GM18907 (cell line): ENCODE measurements at regions not wholly inside any gene's neighbourhood (a gene's known extent, or its start where the extent isn't known, plus 50 kb on each side); places are given as distances from the start of the nearest gene placed in this dataset.
"Not testable (repeated sequence)": the region's sequence is repeated elsewhere in the genome, so short reads cannot be mapped to it uniquely, and the experiment has no call there.

ENCODE experiments used
- ATAC-seq: cut with Tn5 transposase; IDR thresholded peaks from one replicate; pipeline ENCODE4 v1.9.1; 2021; ENCODE audit warnings: mild to moderate bottlenecking, moderate library complexity; ENCODE audit not compliant: unreplicated experiment

GRCh38 chr10:50997461-50997860 lies 76.8 kb upstream of the PRKG1 start:
- no peak for ATAC-seq

GRCh38 chr10:50999163-50999562 lies 75.1 kb upstream of the PRKG1 start:
- ATAC-seq: no peak

GRCh38 chr10:51000164-51000563 lies 74.1 kb upstream of the PRKG1 start:
- no peak for ATAC-seq

GRCh38 chr10:51000976-51001375 lies 73.3 kb upstream of the PRKG1 start:
- ATAC-seq: no peak

- ATAC-seq: peak; percentile 53
Observed at GRCh38 chr10:51001587-51001986, 72.7 kb upstream of the PRKG1 start.

- no peak for ATAC-seq
Observed at GRCh38 chr10:51002469-51002868, 71.8 kb upstream of the PRKG1 start.

GRCh38 chr10:51004776-51005175 lies 69.5 kb upstream of the PRKG1 start:
- no peak for ATAC-seq

- no peak for ATAC-seq
Observed at GRCh38 chr10:51005551-51005950, 68.7 kb upstream of the PRKG1 start.

- no peak for ATAC-seq
Observed at GRCh38 chr10:51006686-51007085, 67.6 kb upstream of the PRKG1 start.

- no peak for ATAC-seq
Observed at GRCh38 chr10:51007781-51008180, 66.5 kb upstream of the PRKG1 start.

GRCh38 chr10:51008346-51008745 lies 65.9 kb upstream of the PRKG1 start:
- ATAC-seq: no peak

GRCh38 chr10:51010977-51011376 lies 63.3 kb upstream of the PRKG1 start:
- peak; percentile 65 for ATAC-seq

GRCh38 chr10:51012073-51012472 lies 62.2 kb upstream of the PRKG1 start:
- ATAC-seq: no peak

- no peak for ATAC-seq
Observed at GRCh38 chr10:51014680-51015389, 59.5 kb upstream of the PRKG1 start.

GRCh38 chr10:51015390-51015754 lies 58.9 kb upstream of the PRKG1 start:
- ATAC-seq: not testable (repeated sequence)

- ATAC-seq: no peak
Observed at GRCh38 chr10:51020200-51020599, 54.1 kb upstream of the PRKG1 start.

GRCh38 chr10:51022933-51023585 lies 51.2 kb upstream of the PRKG1 start:
- no peak for ATAC-seq

- ATAC-seq: no peak
Observed at GRCh38 chr10:51023636-51024035, 50.7 kb upstream of the PRKG1 start.
